Medulla oblongata (tissue), 1 donor: ENCODE measurements at regions not wholly inside any gene's neighbourhood (a gene's known extent, or its start where the extent isn't known, plus 50 kb on each side); places are given as distances from the start of the nearest gene placed in this dataset.
"Not testable (repeated sequence)": the region's sequence is repeated elsewhere in the genome, so short reads cannot be mapped to it uniquely, and the experiment has no call there.

Source experiments
- DNase-seq: peaks from one replicate; pipeline ENCODE4 v3.0.0-alpha.2; 2015; ENCODE audit errors: extremely low spot score

- DNase-seq: no peak
Measured at GRCh38 chr21:35982717-35983116, 77.6 kb downstream of the SETD4 start.

- DNase-seq: no peak
Measured at GRCh38 chr21:35981514-35982070, 78.7 kb downstream of the SETD4 start.

- DNase-seq: no peak
Measured at GRCh38 chr21:35980821-35981220, 79.5 kb downstream of the SETD4 start.

GRCh38 chr21:35977860-35978259 lies 82.5 kb downstream of the SETD4 start:
- not testable (repeated sequence) for DNase-seq

- DNase-seq: no peak
Measured at GRCh38 chr21:35976929-35977328, 83.4 kb downstream of the SETD4 start.

- DNase-seq: no peak
Measured at GRCh38 chr21:35976481-35976880, 83.8 kb downstream of the SETD4 start.

- DNase-seq: no peak
Measured at GRCh38 chr21:35974775-35975174, 85.6 kb downstream of the SETD4 start.

GRCh38 chr21:35971824-35972223 lies 88.5 kb downstream of the SETD4 start:
- DNase-seq: no peak

GRCh38 chr21:35969281-35969680 lies 91.0 kb downstream of the SETD4 start:
- DNase-seq: no peak

GRCh38 chr21:35968564-35968963 lies 91.8 kb downstream of the SETD4 start:
- DNase-seq: no peak

GRCh38 chr21:35965699-35966098 lies 94.6 kb downstream of the SETD4 start:
- DNase-seq: no peak

GRCh38 chr21:35963920-35964451 lies 96.3 kb downstream of the SETD4 start:
- DNase-seq: no peak

GRCh38 chr21:35962917-35963316 lies 97.4 kb downstream of the SETD4 start:
- no peak for DNase-seq

GRCh38 chr21:35954066-35954465 lies 106.3 kb downstream of the SETD4 start:
- DNase-seq: no peak

- DNase-seq: no peak
Measured at GRCh38 chr21:35953597-35953996, 106.7 kb downstream of the SETD4 start.

- DNase-seq: no peak
Measured at GRCh38 chr21:35952651-35953340, 107.5 kb downstream of the SETD4 start.

GRCh38 chr21:35948982-35949381 lies 111.3 kb downstream of the SETD4 start:
- no peak for DNase-seq

GRCh38 chr21:35945089-35945671 lies 115.1 kb downstream of the SETD4 start:
- no peak for DNase-seq

- no peak for DNase-seq
Measured at GRCh38 chr21:35943752-35944151, 116.6 kb downstream of the SETD4 start.

- no peak for DNase-seq
Measured at GRCh38 chr21:35942211-35943144, 117.8 kb downstream of the SETD4 start.

- DNase-seq: peak; percentile 83
Measured at GRCh38 chr21:35940074-35940927, 120.0 kb downstream of the SETD4 start.
